Islet precursor cell (in vitro differentiated cells): ENCODE measurements at regions not wholly inside any gene's neighbourhood (a gene's known extent, or its start where the extent isn't known, plus 50 kb on each side); places are given as distances from the start of the nearest gene placed in this dataset.

Experiments used
- DNase-seq: peaks from one replicate; pipeline ENCODE4 v3.0.0-alpha.2; 2018

DNA sequence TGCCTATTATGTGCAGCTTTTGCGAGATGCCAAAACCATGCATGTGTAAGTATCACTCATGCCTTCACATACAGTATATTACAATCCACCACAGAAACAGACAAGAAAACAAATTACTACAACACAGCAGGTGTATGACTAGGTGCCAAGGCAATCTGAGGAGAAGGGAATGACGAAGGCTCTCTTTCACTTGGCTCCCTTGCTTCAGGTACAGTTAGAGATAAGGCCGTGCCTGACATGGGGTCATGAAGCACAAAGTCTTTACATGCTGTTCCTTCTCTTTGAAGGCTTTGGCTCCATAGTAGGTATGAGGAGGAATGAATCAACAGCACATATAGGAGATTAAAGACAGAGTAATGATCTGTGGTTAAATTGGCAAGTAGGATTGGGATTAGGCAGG, 65.2 kb upstream of the FSHB start:
- no peak for DNase-seq

DNA sequence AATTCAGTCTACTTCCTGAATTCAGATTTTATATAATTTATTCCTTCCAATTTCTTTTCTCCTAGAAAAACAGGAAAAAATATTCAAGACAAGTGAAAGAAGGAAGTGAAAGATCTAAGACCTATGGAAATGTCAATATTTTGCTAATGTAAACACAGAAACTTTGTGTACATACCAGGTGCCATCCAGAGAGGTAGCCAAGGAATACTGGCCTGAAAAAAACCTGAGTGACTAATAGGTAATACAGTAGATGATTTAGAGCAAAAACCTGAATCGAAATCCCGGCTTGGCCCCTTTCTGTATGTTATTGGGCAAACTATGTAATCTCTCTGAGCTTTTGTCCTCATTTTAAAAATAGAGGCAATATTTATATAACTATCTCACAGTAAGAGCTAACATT, 59.2 kb upstream of the FSHB start:
- DNase-seq = no peak

DNA sequence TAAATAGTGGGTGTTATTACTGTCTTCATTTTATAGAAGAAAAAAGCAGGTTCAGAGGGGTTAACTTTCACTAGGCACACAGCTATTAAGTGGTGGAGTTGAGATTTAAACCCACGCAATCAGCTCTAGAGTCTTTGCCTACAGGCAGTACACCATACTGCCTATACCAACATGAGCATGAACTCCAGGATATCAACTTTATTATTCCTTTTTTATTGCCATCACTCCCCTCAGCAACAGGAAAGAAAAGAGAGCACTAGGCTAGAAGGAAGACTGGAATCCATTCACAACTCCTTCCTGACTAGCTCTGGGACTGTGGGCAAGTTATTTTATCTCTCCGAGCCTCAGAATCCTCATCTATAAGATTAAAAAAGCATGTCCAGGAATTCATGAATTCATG, 58.7 kb upstream of the FSHB start:
- DNase-seq = no peak

DNA sequence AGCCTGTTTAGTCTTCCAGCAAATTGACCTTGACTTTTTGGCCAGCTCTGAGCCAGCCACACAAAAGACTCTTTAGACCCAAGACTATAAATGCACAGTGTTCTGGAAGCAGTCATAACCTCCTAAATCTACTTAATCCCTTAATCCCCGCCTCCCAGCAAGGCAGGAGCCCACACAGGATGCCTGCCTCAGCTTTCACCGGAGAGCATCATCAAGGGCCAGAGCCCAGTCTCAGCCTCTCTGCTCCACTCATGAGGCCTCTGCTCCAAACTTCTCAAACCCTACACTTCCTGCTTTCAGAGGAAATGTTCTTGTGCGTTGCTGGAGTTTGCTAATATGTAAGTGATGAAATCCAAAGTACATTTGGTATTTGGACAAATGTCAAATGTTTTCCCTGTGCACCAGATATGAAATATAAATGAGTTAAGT, 57.9 kb upstream of the FSHB start:
- DNase-seq = peak; percentile 64

DNA sequence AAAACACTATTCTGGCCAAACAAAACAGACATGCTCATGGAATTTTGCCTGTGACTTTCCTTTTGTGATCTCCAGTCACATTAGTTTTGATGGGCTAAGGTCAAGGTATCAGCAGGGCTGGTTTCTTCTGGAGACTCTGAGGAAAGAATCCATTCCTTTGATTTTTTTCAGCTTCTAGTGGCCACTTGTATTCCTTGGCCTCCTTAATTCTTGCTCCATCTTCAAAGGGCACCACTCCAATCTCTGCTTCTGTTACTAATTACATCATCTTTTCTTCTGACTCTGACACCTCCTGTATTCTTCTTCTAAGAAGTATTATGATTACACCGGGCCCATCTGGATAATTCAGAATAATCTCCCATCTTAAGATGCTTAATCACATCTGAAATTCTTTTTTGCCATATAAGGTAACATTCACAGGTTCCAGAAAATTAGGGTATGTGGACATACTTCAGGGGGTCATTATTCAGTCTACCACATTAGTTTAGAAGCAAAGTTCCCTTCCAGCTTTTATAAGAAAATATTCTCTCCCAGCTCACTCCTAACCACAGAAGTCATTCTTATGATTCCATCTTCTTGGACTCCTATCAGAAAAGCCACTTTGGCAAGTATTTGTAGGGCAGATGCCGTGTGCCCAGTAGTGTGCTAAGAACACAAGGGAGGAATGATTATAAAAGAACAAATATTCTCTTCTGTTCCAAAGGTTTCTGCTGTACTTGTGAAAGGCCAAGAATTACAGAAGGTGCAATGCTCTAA, 56.4 kb upstream of the FSHB start:
- no peak for DNase-seq
